ENCODE measurements at regions not wholly inside any gene's neighbourhood (a gene's known extent, or its start where the extent isn't known, plus 50 kb on each side); places are given as distances from the start of the nearest gene placed in this dataset.

GRCh38 chr16:7026639-7027038 lies 306.0 kb upstream of the RBFOX1 start:
- no peaks in the 10 kb centered on the region for H3K27me3 ChIP-seq
- 56 to 86% methylated on average over 1 to 6 of the region's 6 CpGs for WGBS, 2 donors
- H3K27ac ChIP-seq = no peak overlapping the region
- no peaks in the 10 kb centered on the region for H3K4me1 ChIP-seq
- H3K36me3 ChIP-seq = no peaks in the 10 kb centered on the region
- no peak for DNase-seq
- no peak overlapping the region for H3K4me3 ChIP-seq
- ATAC-seq (ENCODE audit: low FRiP score in 2 of 2) = no peak
- TF ChIP-seq POLR2A (IDR thresholded peaks at IDR 0.05) (no peak), POLR2AphosphoS5 (IDR thresholded peaks at IDR 0.05) (no peak), CTCF (IDR thresholded peaks at IDR 0.05) (no peak), EP300 (IDR thresholded peaks at IDR 0.05) (no peak)
- no peaks in the 10 kb centered on the region for H3K9me3 ChIP-seq

GRCh38 chr16:7025616-7026190 lies 306.9 kb upstream of the RBFOX1 start:
- H3K27ac ChIP-seq = no peak overlapping the region
- peak; percentile 65 to 79 for ATAC-seq (ENCODE audit: low FRiP score in 2 of 2)
- no peaks in the 10 kb centered on the region for H3K27me3 ChIP-seq
- peak; percentile 8 to 55 for DNase-seq
- no peaks in the 10 kb centered on the region for H3K4me1 ChIP-seq
- no peaks in the 10 kb centered on the region for H3K36me3 ChIP-seq
- TF ChIP-seq CTCF (IDR thresholded peaks at IDR 0.05) = peak in 4 of 6 experiments; percentile 37 to 55 (median 39)
- no peak for TF ChIP-seq EP300 (IDR thresholded peaks at IDR 0.05)
- H3K4me3 ChIP-seq = no peak overlapping the region
- no peaks in the 10 kb centered on the region for H3K9me3 ChIP-seq
- WGBS, 2 donors = 29 to 41% methylated on average over 4 to 7 of the region's 7 CpGs

- DNase-seq (no peak), ATAC-seq (ENCODE audit: low FRiP score in 2 of 2) (no peak)
- Histone ChIP-seq H3K4me1 (no peaks in the 10 kb centered on the region), H3K27me3 (no peaks in the 10 kb centered on the region), H3K27ac (no peak overlapping the region), H3K9me3 (no peaks in the 10 kb centered on the region), H3K36me3 (no peaks in the 10 kb centered on the region), H3K4me3 (no peak overlapping the region)
- TF ChIP-seq CTCF (IDR thresholded peaks at IDR 0.05) (no peak), POLR2AphosphoS5 (IDR thresholded peaks at IDR 0.05) (no peak), POLR2A (IDR thresholded peaks at IDR 0.05) (no peak), EP300 (IDR thresholded peaks at IDR 0.05) (no peak)
- WGBS, 2 donors = 77 to 92% methylated on average over 2 of the region's 2 CpGs
These were observed 310.9 kb upstream of the RBFOX1 start for GRCh38 chr16:7021653-7022275.

GRCh38 chr16:7017006-7017662 lies 315.5 kb upstream of the RBFOX1 start:
- no peak for ATAC-seq (ENCODE audit: low FRiP score in 2 of 2)
- TF ChIP-seq CTCF (IDR thresholded peaks at IDR 0.05) (no peak), EP300 (IDR thresholded peaks at IDR 0.05) (no peak), POLR2A (IDR thresholded peaks at IDR 0.05) (no peak), POLR2AphosphoS5 (IDR thresholded peaks at IDR 0.05) (no peak)
- Histone ChIP-seq H3K36me3 (no peaks in the 10 kb centered on the region), H3K27me3 (no peaks in the 10 kb centered on the region), H3K9me3 (no peaks in the 10 kb centered on the region), H3K4me3 (no peak overlapping the region), H3K4me1 (no peaks in the 10 kb centered on the region), H3K27ac (no peak overlapping the region)
- WGBS, 2 donors = 83 to 87% methylated on average over 15 of the region's 15 CpGs
- no peak for DNase-seq
